ENCODE measurements at regions not wholly inside any gene's neighbourhood (a gene's known extent, or its start where the extent isn't known, plus 50 kb on each side); places are given as distances from the start of the nearest gene placed in this dataset.

GRCh38 chr13:107764046-107764445, 451.3 kb downstream of the LIG4 start:
- Mint-ChIP-seq H3K9me3 (no peaks in the 10 kb centered on the region; a peak in 1 of 5 replicates), H3K36me3 (ENCODE audit: insufficient read depth in 1 of 3, low read depth in 3 of 3) (peaks cover 0 to 4% (median 0%) of the 10 kb centered on the region in 3 experiments; a peak in 2 of 7 replicates), H3K4me3 (no peak overlapping the region), H3K4me1 (peaks cover 0 to 7% of the 10 kb centered on the region in 2 experiments; a peak in 1 of 4 replicates), H3K27me3 (ENCODE audit: low read depth) (no peaks in the 10 kb centered on the region), H3K27ac (no peak overlapping the region)
- Histone ChIP-seq H4K5ac (ENCODE audit: insufficient read length, low read depth, low read length) (no peak overlapping the region), H2BK20ac (ENCODE audit: low read depth, low read length, poor library complexity, severe bottlenecking) (no peak overlapping the region), H2AK5ac (ENCODE audit: insufficient read length, low read length) (no peak overlapping the region), H2BK15ac (ENCODE audit: low read depth, low read length) (no peak overlapping the region), H3K56ac (ENCODE audit: insufficient read length, low read depth, low read length) (no peak overlapping the region), H2BK12ac (ENCODE audit: insufficient read length, low read depth, low read length) (no peak overlapping the region), H2BK5ac (ENCODE audit: insufficient read length, low read length) (no peak overlapping the region), H3K27ac (ENCODE audit: insufficient read length, low read depth, low read length) (no peak overlapping the region), H3K4me2 (ENCODE audit: insufficient read depth, insufficient read length, low read length) (no peak overlapping the region), H3T11ph (ENCODE audit: low read length) (no peak overlapping the region), H2BK120ac (ENCODE audit: low read depth, low read length, poor library complexity, severe bottlenecking) (no peak overlapping the region), H3K14ac (ENCODE audit: insufficient read depth, low read length) (no peak overlapping the region), H3K4me1 (ENCODE audit: insufficient read depth, low read length) (peaks cover 3% of the 10 kb centered on the region; the same call in 1 of the 2 replicates), H4K8ac (replicated peaks; ENCODE audit: insufficient read length, low read depth, low read length) (no peak overlapping the region), H3K27me3 (ENCODE audit: insufficient read depth, low read length) (no peaks in the 10 kb centered on the region), H3K9ac (ENCODE audit: extremely low read depth, insufficient read length, low read length) (no peak overlapping the region), H2AFZ (ENCODE audit: low read length) (no peak overlapping the region), H3K18ac (ENCODE audit: insufficient read length, low read depth, low read length) (no peak overlapping the region), H4K91ac (ENCODE audit: insufficient read length, low read depth, low read length) (no peak overlapping the region), H3K79me1 (ENCODE audit: insufficient read depth, low read depth, low read length, poor library complexity, severe bottlenecking) (no peaks in the 10 kb centered on the region), H4K20me1 (ENCODE audit: control insufficient read depth, insufficient read depth, insufficient read length) (no peaks in the 10 kb centered on the region), H3K9me3 (ENCODE audit: control insufficient read depth, low read depth, low read length) (no peaks in the 10 kb centered on the region), H3K79me2 (ENCODE audit: insufficient read depth, low read length) (no peaks in the 10 kb centered on the region), H3K23ac (ENCODE audit: insufficient read length, low read depth, low read length) (no peak overlapping the region), H3K4ac (ENCODE audit: low read depth, low read length) (no peak overlapping the region), H3K23me2 (ENCODE audit: insufficient read length, low read depth, low read length, poor library complexity, severe bottlenecking) (no peaks in the 10 kb centered on the region)
- DNase-seq, result no peak
- TF ChIP-seq, protein P1, sequence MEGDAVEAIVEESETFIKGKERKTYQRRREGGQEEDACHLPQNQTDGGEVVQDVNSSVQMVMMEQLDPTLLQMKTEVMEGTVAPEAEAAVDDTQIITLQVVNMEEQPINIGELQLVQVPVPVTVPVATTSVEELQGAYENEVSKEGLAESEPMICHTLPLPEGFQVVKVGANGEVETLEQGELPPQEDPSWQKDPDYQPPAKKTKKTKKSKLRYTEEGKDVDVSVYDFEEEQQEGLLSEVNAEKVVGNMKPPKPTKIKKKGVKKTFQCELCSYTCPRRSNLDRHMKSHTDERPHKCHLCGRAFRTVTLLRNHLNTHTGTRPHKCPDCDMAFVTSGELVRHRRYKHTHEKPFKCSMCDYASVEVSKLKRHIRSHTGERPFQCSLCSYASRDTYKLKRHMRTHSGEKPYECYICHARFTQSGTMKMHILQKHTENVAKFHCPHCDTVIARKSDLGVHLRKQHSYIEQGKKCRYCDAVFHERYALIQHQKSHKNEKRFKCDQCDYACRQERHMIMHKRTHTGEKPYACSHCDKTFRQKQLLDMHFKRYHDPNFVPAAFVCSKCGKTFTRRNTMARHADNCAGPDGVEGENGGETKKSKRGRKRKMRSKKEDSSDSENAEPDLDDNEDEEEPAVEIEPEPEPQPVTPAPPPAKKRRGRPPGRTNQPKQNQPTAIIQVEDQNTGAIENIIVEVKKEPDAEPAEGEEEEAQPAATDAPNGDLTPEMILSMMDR (conservative IDR thresholded peaks at IDR 0.05), result no peak
- WGBS (ENCODE audit: extremely low coverage, insufficient read length, low lambda C conversion rate), result no CpG with 5 or more reads among the region's 1 CpG

All from H9 (cell line).